H7 (cell line): ENCODE measurements at regions not wholly inside any gene's neighbourhood (a gene's known extent, or its start where the extent isn't known, plus 50 kb on each side); places are given as distances from the start of the nearest gene placed in this dataset.
"Not testable (repeated sequence)": the region's sequence is repeated elsewhere in the genome, so short reads cannot be mapped to it uniquely, and the experiment has no call there.

Experiments
- DNase-seq: peaks from one replicate; pipeline ENCODE4 v3.0.0; 2012
- H3K27me3 ChIP-seq: 2 replicates; pipeline ENCODE4 v1.6.0; 2011; ENCODE audit warnings: mild to moderate bottlenecking, low read length; ENCODE audit not compliant: control insufficient read depth, insufficient read depth
- H3K36me3 ChIP-seq: replicated peaks from 2 replicates; pipeline ENCODE4 v1.5.1; 2011; ENCODE audit warnings: low read length; ENCODE audit not compliant: control insufficient read depth, insufficient read depth
- H3K4me3 ChIP-seq: 2 replicates; pipeline ENCODE4 v1.5.1; 2011; ENCODE audit warnings: low read depth, mild to moderate bottlenecking, control low read depth, low read length, moderate library complexity; ENCODE audit not compliant: insufficient read depth

GRCh38 chr17:33882677-33883076, 372.4 kb upstream of the CCL2 start:
- not testable (repeated sequence) for H3K36me3 ChIP-seq, H3K4me3 ChIP-seq, H3K27me3 ChIP-seq, DNase-seq

DNA sequence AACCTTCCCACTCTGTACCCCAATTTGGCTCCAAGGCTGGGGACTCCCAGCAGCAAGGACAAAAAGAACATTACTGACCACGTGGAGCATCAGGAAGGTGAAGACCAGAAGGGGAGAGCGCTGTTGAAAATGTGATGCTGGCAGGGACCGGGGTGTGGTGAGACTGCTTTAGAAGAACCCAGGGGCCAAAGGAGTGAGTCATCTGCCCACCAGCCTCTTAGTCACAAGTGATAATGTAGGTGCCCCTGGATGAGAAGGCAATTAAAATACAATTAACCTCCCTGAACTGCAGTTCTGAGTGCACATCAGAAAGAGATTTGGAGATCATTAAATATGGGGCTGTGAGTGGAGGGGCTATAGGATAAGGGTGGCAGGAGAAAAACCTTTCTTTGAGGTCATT, 366.6 kb upstream of the CCL2 start:
- H3K27me3 ChIP-seq, result no peaks in the 10 kb centered on the region
- H3K4me3 ChIP-seq, result no peak overlapping the region
- DNase-seq, result no peak
- H3K36me3 ChIP-seq, result no peaks in the 10 kb centered on the region

DNA sequence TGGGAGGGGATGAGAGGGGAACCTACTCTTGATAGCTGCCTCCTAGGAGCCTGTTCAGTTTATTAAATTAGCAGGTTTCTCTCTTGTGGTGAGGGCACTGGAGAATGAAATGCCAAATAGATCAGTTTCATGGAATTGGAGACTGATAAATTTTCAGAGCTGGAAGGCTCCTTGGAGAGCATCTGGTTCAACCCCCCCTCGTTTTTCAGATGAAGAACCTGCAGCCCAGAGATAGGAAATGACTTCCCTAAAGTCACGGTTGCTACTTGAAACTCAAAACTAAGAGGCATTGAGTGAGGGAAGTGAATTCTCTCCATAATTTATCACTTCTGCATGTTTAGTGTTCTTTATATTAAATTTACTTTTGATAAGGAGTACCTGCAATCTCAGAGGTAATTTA, 366.0 kb upstream of the CCL2 start:
- no peak overlapping the region for H3K4me3 ChIP-seq
- DNase-seq, result no peak
- no peaks in the 10 kb centered on the region for H3K36me3 ChIP-seq
- no peaks in the 10 kb centered on the region for H3K27me3 ChIP-seq

GRCh38 chr17:33889766-33890165, 365.3 kb upstream of the CCL2 start:
- DNase-seq, result no peak
- Histone ChIP-seq H3K36me3 (no peaks in the 10 kb centered on the region), H3K4me3 (no peak overlapping the region), H3K27me3 (no peaks in the 10 kb centered on the region)

DNA sequence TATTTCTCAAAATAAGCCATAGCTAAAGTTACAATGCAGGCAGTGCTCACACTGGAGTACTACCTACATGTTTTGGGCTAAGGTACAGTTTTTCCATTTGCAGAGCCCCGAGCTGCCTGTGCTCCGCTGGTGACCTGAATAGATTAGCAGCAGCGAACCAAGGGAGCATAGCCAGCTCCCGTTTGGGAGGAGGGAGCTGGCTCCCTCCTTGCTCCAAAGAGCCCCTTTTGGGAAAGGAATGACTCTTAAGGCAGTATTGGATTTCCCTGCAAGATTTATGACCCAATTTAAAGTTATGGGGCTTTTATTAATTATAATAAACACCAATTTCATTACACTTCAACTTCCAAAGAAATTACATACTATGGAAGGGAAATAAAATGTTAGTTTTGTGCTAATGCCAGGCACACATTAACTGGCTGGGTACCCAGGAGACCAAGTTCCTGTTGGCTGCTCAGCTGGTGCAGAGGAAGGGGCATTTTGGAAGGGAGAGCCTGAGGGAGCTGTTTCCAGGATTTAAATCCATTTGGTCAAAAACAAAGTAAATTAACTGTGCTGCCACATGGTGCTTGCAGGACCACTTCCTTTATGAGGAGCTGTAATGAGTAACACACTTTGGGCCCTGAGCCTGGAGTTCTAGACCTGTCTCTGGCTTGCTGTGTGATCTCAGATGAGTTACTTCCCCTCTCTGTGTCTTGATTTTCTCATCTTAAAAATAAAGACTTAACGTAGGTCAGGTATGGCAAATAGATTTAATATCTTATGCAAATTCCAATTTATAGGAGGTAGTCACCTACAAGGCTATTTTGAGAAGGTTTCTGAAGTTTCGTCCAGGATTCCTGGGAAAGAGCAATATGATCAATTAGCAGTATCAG, 362.1 kb upstream of the CCL2 start:
- no peak overlapping the region for H3K4me3 ChIP-seq
- DNase-seq, result no peak
- no peaks in the 10 kb centered on the region for H3K27me3 ChIP-seq
- no peaks in the 10 kb centered on the region for H3K36me3 ChIP-seq

- no peak for DNase-seq
- no peaks in the 10 kb centered on the region for H3K36me3 ChIP-seq
- no peak overlapping the region for H3K4me3 ChIP-seq
- H3K27me3 ChIP-seq, result no peaks in the 10 kb centered on the region
Measured at GRCh38 chr17:33895491-33895890, 359.6 kb upstream of the CCL2 start.

DNA sequence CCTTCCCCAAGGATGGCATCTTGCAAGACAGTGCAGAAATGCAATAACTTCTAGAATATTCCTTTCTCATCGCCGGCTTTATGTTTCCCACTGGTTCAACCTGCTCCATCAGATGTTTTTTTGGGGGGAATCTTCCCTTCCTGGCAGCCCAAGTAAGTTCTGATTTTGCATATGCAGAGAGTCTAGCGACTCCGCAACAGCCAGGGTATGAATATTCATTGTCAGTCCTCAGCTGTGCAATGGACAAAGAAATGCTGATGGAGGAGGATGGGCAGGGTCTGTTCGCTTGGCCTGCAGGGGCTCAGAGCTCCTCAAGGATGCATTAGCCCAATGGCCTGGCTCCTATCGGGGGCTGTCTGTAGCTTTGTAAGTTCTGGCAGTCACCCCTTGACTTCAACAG, 358.8 kb upstream of the CCL2 start:
- peak; percentile 24 for DNase-seq
- no peak overlapping the region for H3K4me3 ChIP-seq
- no peaks in the 10 kb centered on the region for H3K36me3 ChIP-seq
- H3K27me3 ChIP-seq, result no peaks in the 10 kb centered on the region

- H3K36me3 ChIP-seq, result no peaks in the 10 kb centered on the region
- no peak overlapping the region for H3K4me3 ChIP-seq
- no peaks in the 10 kb centered on the region for H3K27me3 ChIP-seq
- peak; percentile 15 for DNase-seq
Measured at GRCh38 chr17:33901085-33901484, 354.0 kb upstream of the CCL2 start.

DNA sequence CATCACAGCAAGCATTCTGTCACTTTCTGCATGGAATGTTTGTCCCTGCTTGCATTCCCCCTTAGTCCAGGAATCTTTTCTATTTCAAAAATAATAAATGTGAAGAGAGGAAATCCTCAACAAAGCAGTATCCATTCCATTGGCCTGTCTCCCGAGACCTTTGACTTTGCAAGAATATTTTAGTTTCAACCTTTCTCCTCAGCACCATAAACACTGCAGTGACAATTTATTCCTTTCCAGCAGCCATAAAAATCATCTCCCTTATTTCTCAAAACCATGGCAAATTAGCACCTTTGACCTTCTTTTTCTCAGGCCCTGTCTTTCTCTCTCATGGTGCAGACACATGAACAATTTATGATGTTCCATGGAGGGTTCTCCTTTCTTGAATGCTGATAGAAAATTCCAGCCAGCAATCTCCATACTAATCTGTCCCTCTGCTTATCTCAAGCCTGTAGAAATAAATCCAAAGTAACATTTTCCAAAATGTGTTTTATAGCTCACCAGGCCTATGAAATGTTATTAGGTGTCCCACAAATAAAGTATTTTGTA, 352.1 kb upstream of the CCL2 start:
- no peak for DNase-seq
- no peaks in the 10 kb centered on the region for H3K36me3 ChIP-seq
- no peaks in the 10 kb centered on the region for H3K27me3 ChIP-seq
- no peak overlapping the region for H3K4me3 ChIP-seq

DNA sequence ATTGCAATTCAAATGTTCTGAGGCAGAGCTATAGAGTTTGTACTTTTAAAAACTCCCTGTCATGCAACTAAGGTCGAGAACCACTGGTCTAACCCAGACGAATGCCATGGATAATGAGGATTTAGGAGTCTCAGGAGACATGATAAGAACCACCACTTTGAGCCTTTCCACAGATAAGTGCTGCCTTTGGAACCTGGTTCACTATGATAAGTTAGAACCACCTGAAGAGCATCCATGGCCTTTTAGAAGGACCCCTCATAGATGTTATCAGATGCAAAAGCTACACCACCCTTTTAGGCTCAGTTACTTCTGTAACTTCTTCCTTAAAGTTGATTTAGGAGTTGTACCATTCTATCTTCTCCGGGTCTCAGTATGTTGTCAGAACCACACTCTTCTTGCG, 350.6 kb upstream of the CCL2 start:
- H3K27me3 ChIP-seq, result no peaks in the 10 kb centered on the region
- DNase-seq, result no peak

DNA sequence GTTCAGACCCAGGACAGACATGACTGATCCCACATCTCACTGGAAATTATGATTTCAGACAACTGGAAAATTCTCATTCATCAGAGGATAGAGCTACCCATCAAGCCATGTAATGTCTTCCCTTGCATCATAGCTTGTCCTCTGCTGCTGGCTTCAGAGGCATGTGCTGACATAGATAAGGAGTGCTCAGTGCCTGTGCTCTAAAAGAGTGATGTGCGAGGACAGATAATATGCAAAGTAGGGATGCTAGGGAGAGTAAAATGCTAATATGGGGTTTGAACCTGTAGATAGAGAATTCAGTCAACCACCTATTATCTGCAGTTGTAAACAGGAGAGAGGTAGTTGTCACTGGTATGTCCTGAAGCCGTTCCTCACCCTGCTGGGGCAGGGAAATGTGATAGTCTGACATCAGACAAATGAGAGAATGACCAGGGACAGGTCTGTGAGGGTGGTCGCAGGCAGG, 349.7 kb upstream of the CCL2 start:
- no peaks in the 10 kb centered on the region for H3K27me3 ChIP-seq
- DNase-seq, result no peak
- no peak overlapping the region for H3K4me3 ChIP-seq
- no peaks in the 10 kb centered on the region for H3K36me3 ChIP-seq

More for the DNA sequence above, 350.6 kb upstream of the CCL2 start:
- Histone ChIP-seq H3K4me3 (no peak overlapping the region), H3K36me3 (no peaks in the 10 kb centered on the region)

- Histone ChIP-seq H3K27me3 (no peaks in the 10 kb centered on the region), H3K36me3 (no peaks in the 10 kb centered on the region), H3K4me3 (no peak overlapping the region)
- DNase-seq, result no peak
Measured at GRCh38 chr17:33908363-33909064, 346.6 kb upstream of the CCL2 start.

DNA sequence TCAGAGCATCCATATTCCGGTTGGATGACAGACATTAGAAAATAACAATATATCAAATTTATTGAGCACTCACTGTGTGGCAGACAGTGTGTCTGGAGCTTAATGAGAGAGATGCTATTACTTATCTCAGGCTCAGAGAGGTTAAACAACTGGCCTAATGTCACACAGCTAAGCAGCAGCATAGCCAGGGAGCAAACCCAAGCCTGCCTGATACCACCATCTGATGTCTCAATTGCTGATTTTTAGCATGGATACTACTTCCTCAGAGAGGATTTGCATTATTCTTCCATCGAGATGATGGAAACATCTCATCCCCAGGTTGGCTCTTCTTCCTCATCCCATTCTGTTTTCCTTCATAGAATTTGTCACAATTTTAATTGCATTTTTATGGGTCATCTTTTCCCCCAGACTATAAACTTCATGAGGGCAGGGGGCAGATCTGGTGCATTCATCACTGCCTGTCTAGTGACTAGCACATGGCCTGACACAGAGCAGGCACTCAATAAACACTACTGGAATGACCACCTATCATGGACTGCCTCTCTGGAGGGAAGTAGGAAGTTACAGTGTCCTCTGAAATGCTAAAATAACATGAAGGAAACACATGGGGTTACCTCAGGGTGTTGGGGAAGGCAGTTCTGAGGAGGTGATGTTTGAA, 344.8 kb upstream of the CCL2 start:
- Histone ChIP-seq H3K4me3 (no peak overlapping the region), H3K36me3 (no peaks in the 10 kb centered on the region), H3K27me3 (no peaks in the 10 kb centered on the region)
- no peak for DNase-seq

DNA sequence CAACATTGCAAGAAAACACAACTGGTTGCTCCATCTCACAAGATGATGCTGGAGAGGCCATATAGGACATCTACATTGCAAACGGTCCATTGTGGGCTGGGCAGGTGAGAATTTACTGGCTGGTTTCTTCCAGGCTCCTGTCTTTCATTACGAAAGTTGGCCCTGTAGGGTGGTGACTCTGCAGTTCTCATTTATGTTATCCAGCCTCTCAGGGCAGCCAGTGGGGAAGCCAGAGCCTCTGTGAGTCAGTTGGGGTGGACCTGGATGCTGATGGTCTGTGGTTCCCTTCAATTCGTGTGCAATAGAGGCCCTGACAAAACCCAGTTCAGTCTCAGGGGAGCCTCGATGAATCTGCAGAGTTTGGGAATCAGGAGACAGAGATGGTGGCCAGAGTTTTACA, 341.0 kb upstream of the CCL2 start:
- H3K4me3 ChIP-seq, result no peak overlapping the region
- no peaks in the 10 kb centered on the region for H3K27me3 ChIP-seq
- no peaks in the 10 kb centered on the region for H3K36me3 ChIP-seq
- DNase-seq, result no peak
